IMR-90 (cell line): ENCODE measurements at regions not wholly inside any gene's neighbourhood (a gene's known extent, or its start where the extent isn't known, plus 50 kb on each side); places are given as distances from the start of the nearest gene placed in this dataset.

ENCODE experiments used
- ATAC-seq: fragments of 200-7000 bp; cut with Tn5 transposase; 2 replicates; pipeline ENCODE4 v1.9.1; 2020; ENCODE audit warnings: low read depth, mild to moderate bottlenecking, moderate library complexity
- BruUV-seq: library from RNA; stranded (reverse); fragments of 400-500 nt; replicated peaks from 2 replicates; lab custom pipeline; 2021; lab: Mats Ljungman, UMichigan
- CTCF ChIA-PET: fragments of 300-600 bp; formaldehyde crosslinking; extraction: SDS; loops from one replicate; lab custom pipeline; 2021; ENCODE audit warnings: antibody characterized with exemption; lab: Yijun Ruan, JAX
- POLR2A ChIA-PET: fragments of 300-600 bp; sonication (Branson Sonifier 250); formaldehyde crosslinking; loops from one replicate; lab custom pipeline; 2022; ENCODE audit warnings: antibody characterized with exemption; ENCODE audit not compliant: unreplicated experiment; lab: Charles Lee
- DNase-seq: peaks from one replicate; pipeline ENCODE4 v3.0.0; 2013
- H2AFZ ChIP-seq: replicated peaks from 2 replicates; pipeline ENCODE3; 2013; ENCODE audit warnings: low read length, mild to moderate bottlenecking; ENCODE audit not compliant: poor library complexity
- H2AK5ac ChIP-seq: 2 replicates; pipeline ENCODE4 v1.6.1; 2013; ENCODE audit warnings: low read depth, low read length, inconsistent platforms
- H2AK9ac ChIP-seq: replicated peaks from 2 replicates; pipeline ENCODE3; 2013; ENCODE audit warnings: mild to moderate bottlenecking, low read depth, low read length, moderate library complexity; ENCODE audit not compliant: poor library complexity
- H2BK120ac ChIP-seq: 2 replicates; pipeline ENCODE4 v1.6.1; 2013; ENCODE audit warnings: low read depth, low read length, inconsistent platforms
- H2BK15ac ChIP-seq: 3 replicates; pipeline ENCODE4 v1.6.1; 2013; ENCODE audit warnings: low read depth, low read length, inconsistent platforms
- H2BK20ac ChIP-seq: 2 replicates; pipeline ENCODE4 v1.6.1; 2013; ENCODE audit warnings: low read depth, mild to moderate bottlenecking, inconsistent platforms, low read length, moderate library complexity
- H2BK5ac ChIP-seq: 2 replicates; pipeline ENCODE4 v1.6.1; 2013; ENCODE audit warnings: mild to moderate bottlenecking, low read depth, low read length, inconsistent platforms; ENCODE audit not compliant: poor library complexity, severe bottlenecking
- H3K14ac ChIP-seq: replicated peaks from 2 replicates; pipeline ENCODE4 v1.6.1; 2013; ENCODE audit warnings: low read depth, low read length, inconsistent platforms
- H3K18ac ChIP-seq: 2 replicates; pipeline ENCODE4 v1.6.1; 2013; ENCODE audit warnings: low read depth, low read length, control low read depth
- H3K23ac ChIP-seq: 2 replicates; pipeline ENCODE4 v1.6.1; 2013; ENCODE audit warnings: low read depth, low read length, inconsistent platforms
- H3K27ac ChIP-seq: 2 replicates; pipeline ENCODE4 v1.5.1; 2013; ENCODE audit warnings: mild to moderate bottlenecking, control low read depth, low read length; ENCODE audit not compliant: insufficient read depth
- H3K27me3 ChIP-seq: 2 replicates; pipeline ENCODE4 v1.6.1; 2013; ENCODE audit warnings: low read length; ENCODE audit not compliant: control insufficient read depth, insufficient read depth
- H3K36me3 ChIP-seq: 2 replicates; pipeline ENCODE4 v1.6.1; 2013; ENCODE audit warnings: low read length, mixed read lengths; ENCODE audit not compliant: control insufficient read depth, insufficient read depth
- H3K4ac ChIP-seq: 2 replicates; pipeline ENCODE4 v1.6.1; 2013; ENCODE audit warnings: low read depth, low read length, inconsistent platforms
- H3K4me1 ChIP-seq: 2 replicates; pipeline ENCODE4 v1.6.1; 2013; ENCODE audit warnings: low read length, mixed read lengths; ENCODE audit not compliant: control insufficient read depth, insufficient read depth
- H3K4me2 ChIP-seq: 2 replicates; pipeline ENCODE4 v1.6.1; 2013; ENCODE audit warnings: low read depth, mild to moderate bottlenecking, control low read depth, low read length, moderate library complexity
- H3K4me3 ChIP-seq: 2 replicates; pipeline ENCODE4 v1.5.1; 2013; ENCODE audit warnings: low read depth, mild to moderate bottlenecking, control low read depth, low read length, moderate library complexity; ENCODE audit not compliant: insufficient read depth
- H3K56ac ChIP-seq: 2 replicates; pipeline ENCODE4 v1.6.1; 2013; ENCODE audit warnings: low read length, inconsistent platforms; ENCODE audit not compliant: insufficient read depth; ENCODE audit errors: extremely low read depth
- H3K79me1 ChIP-seq, 2 experiments: 2 replicates each; pipeline ENCODE4 v1.6.1; 2013; ENCODE audit warnings: low read length in 2 of 2, inconsistent platforms in 1 of 2, low read depth in 1 of 2
- H3K9ac ChIP-seq: 2 replicates; pipeline ENCODE4 v1.6.1; 2013; ENCODE audit warnings: low read depth, low read length, control low read depth
- H3K9me1 ChIP-seq: 2 replicates; pipeline ENCODE4 v1.6.1; 2013; ENCODE audit warnings: low read length, inconsistent platforms; ENCODE audit not compliant: insufficient read depth
- H3K9me3 ChIP-seq: 2 replicates; pipeline ENCODE4 v1.6.1; 2013; ENCODE audit warnings: low read length; ENCODE audit not compliant: control insufficient read depth, insufficient read depth
- H4K20me1 ChIP-seq: 2 replicates; pipeline ENCODE4 v1.6.1; 2013; ENCODE audit warnings: low read length, inconsistent platforms; ENCODE audit not compliant: insufficient read depth
- H4K5ac ChIP-seq: 2 replicates; pipeline ENCODE4 v1.6.1; 2013; ENCODE audit warnings: mild to moderate bottlenecking, low read depth, low read length, control low read depth
- H4K8ac ChIP-seq, 2 experiments: 2 replicates each; pipeline ENCODE4 v1.6.1; 2013; ENCODE audit warnings: low read depth in 2 of 2, low read length in 2 of 2, control low read depth in 1 of 2, inconsistent platforms in 1 of 2
- H4K91ac ChIP-seq: 2 replicates; pipeline ENCODE4 v1.6.1; 2013; ENCODE audit warnings: low read depth, low read length, inconsistent platforms; ENCODE audit not compliant: insufficient read depth
- BHLHE40 ChIP-seq: fragments of 150-350 bp; IDR thresholded peaks from 2 replicates; pipeline ENCODE4 v1.6.1; 2016; ENCODE audit warnings: mild to moderate bottlenecking, low read depth, low read length
- CEBPB ChIP-seq: IDR thresholded peaks from 2 replicates; pipeline ENCODE4 v1.6.1; 2012; ENCODE audit warnings: low read depth, low read length, improper control_type of control experiment
- CHD1 ChIP-seq: IDR thresholded peaks from 2 replicates; pipeline ENCODE4 v1.6.1; 2012; ENCODE audit warnings: low read depth, low read length, improper control_type of control experiment
- FOS ChIP-seq: fragments of 150-350 bp; IDR thresholded peaks from 2 replicates; pipeline ENCODE4 v1.6.1; 2016; ENCODE audit warnings: low read depth, low read length
- MAFK ChIP-seq: IDR thresholded peaks from 2 replicates; pipeline ENCODE4 v1.6.1; 2012; ENCODE audit warnings: low read depth, low read length, improper control_type of control experiment
- MAZ ChIP-seq: IDR thresholded peaks from 2 replicates; pipeline ENCODE4 v1.6.1; 2012; ENCODE audit warnings: low read depth, mild to moderate bottlenecking, low read length, improper control_type of control experiment, moderate library complexity, borderline replicate concordance
- MXI1 ChIP-seq: IDR thresholded peaks from 2 replicates; pipeline ENCODE4 v1.6.1; 2012; ENCODE audit warnings: low read depth, mild to moderate bottlenecking, low read length, moderate library complexity, borderline replicate concordance
- NFE2L2 ChIP-seq: fragments of 150-350 bp; IDR thresholded peaks from 2 replicates; pipeline ENCODE4 v1.6.1; 2016; ENCODE audit warnings: low read depth, mild to moderate bottlenecking, low read length
- POLR2A ChIP-seq: IDR thresholded peaks from 2 replicates; pipeline ENCODE4 v1.6.1; 2012; ENCODE audit warnings: mild to moderate bottlenecking, low read depth, low read length
- RAD21 ChIP-seq: IDR thresholded peaks from 2 replicates; pipeline ENCODE4 v1.6.1; 2012; ENCODE audit warnings: low read length, improper control_type of control experiment
- RCOR1 ChIP-seq: IDR thresholded peaks from 2 replicates; pipeline ENCODE4 v1.6.1; 2012; ENCODE audit warnings: mild to moderate bottlenecking, low read length, improper control_type of control experiment; ENCODE audit not compliant: insufficient replicate concordance
- RFX5 ChIP-seq: IDR thresholded peaks from 2 replicates; pipeline ENCODE4 v1.8.0; 2012; ENCODE audit warnings: low read depth, mild to moderate bottlenecking, low read length, moderate library complexity
- SMC3 ChIP-seq: fragments of 150-350 bp; IDR thresholded peaks from 2 replicates; pipeline ENCODE4 v1.6.1; 2016; ENCODE audit warnings: low read depth, mild to moderate bottlenecking, antibody characterized with exemption, low read length, moderate library complexity
- WGBS, 2 experiments: methylation state at CpG; one replicate each; pipeline versions ENCODE4 v1.1.5 to v1.1.7; 2013; ENCODE audit warnings: missing lambda C conversion rate in 2 of 2; ENCODE audit not compliant: insufficient read length in 1 of 2; ENCODE audit errors: extremely low coverage in 2 of 2; 5-methylcytosine and 5-hydroxymethylcytosine counted together
- dilution Hi-C: fragments of 300-500 bp; cut with HindIII; formaldehyde crosslinking; loops from one replicate; pipeline ENCODE4 v1.14.3; 2018; ENCODE audit warnings: low sequenced_read_pairs; ENCODE audit not compliant: unreplicated experiment
- in situ Hi-C: fragments of 300-500 bp; cut with MboI; formaldehyde crosslinking; loops from 3 replicates; pipeline ENCODE4 v1.14.3; 2019; ENCODE audit warnings: low sequenced_read_pairs, inconsistent platforms, mixed read lengths
- intact Hi-C: fragments of 100-400 bp; cut with micrococcal nuclease; formaldehyde crosslinking; loops from 2 replicates; pipeline ENCODE4 v1.10.0; 2022
- TF ChIP-seq, protein P1 (sequence below): conservative IDR thresholded peaks from 2 replicates; pipeline ENCODE4 v1.5.1; 2012; ENCODE audit warnings: mild to moderate bottlenecking, low read depth, low read length, improper control_type of control experiment
- TF ChIP-seq, protein P2 (sequence below): fragments of 150-350 bp; IDR thresholded peaks from 2 replicates; pipeline ENCODE4 v1.6.1; 2017; ENCODE audit warnings: mild to moderate bottlenecking, antibody characterized with exemption, low read length, low read depth
- TF ChIP-seq, protein P3 (sequence below): fragments of 150-350 bp; IDR thresholded peaks from 2 replicates; pipeline ENCODE4 v1.6.1; 2016; ENCODE audit warnings: low read depth, mild to moderate bottlenecking, low read length, moderate library complexity, borderline replicate concordance

DNA sequence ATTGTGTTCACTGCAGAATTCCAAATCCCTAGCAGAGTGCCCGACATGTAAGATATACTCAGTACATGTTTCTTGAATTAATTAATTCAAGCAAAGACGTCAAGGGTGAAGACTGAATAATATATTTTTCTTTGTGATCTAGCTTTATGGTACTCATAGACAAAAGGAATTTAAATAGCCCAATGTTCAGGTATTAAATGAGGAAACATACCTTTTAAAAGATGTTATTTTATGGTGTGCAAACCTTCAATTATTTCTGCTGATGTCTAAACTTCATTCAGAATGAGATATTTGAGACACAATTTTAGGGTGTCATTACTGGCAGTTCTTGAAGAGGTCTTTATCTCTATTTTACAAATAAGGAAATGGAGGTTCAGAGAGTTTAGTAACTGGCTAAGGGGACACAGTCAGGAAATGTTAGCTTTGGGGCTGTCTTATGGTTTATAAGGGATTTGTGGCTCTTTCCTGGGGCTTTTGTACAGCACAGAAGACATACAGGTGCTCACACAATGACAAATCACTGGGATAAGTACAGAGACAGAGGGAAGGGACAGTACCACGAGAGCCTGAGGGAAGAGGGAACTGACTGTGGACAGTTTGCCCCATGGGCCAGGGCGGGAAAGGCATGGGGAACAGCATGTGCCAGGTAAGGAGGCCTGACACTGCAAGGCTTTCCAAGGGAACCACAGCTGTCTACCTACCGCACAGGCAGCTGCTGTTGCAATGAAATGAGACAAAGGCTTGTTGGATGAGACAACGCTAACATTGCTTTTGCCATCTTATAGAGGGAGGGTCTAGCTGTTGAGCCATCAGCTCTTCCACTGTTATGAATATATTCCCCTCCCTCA, 155.3 kb downstream of the DDX1 start:
- Histone ChIP-seq H3K79me1 (no peaks in the 10 kb centered on the region), H3K9me3 (no peaks in the 10 kb centered on the region), H4K91ac (no peak overlapping the region), H2BK5ac (no peak overlapping the region), H2BK20ac (no peak overlapping the region), H3K9me1 (no peaks in the 10 kb centered on the region), H2BK120ac (no peak overlapping the region), H3K9ac (no peak overlapping the region), H3K4ac (no peak overlapping the region), H3K4me2 (no peak overlapping the region), H3K36me3 (no peaks in the 10 kb centered on the region), H3K4me1 (no peaks in the 10 kb centered on the region), H3K27me3 (no peaks in the 10 kb centered on the region), H3K4me3 (no peak overlapping the region), H3K27ac (no peak overlapping the region), H2AFZ (no peak overlapping the region), H3K14ac (no peak overlapping the region), H2AK9ac (no peak overlapping the region), H2AK5ac (no peak overlapping the region), H3K18ac (no peak overlapping the region), H4K5ac (no peak overlapping the region), H4K20me1 (no peaks in the 10 kb centered on the region), H4K8ac (no peak overlapping the region), H3K23ac (no peak overlapping the region), H3K56ac (no peak overlapping the region), H2BK15ac (no peak overlapping the region)
- no TSS peak for BruUV-seq
- intact Hi-C loops: no loop called here
- in situ Hi-C loops: no loop called here
- DNase-seq (no peak), ATAC-seq (no peak)
- POLR2A ChIA-PET: no interaction called here
- TF ChIP-seq RFX5 (no peak), RCOR1 (no peak), BHLHE40 (no peak), SMC3 (no peak), RAD21 (no peak), NFE2L2 (no peak), CEBPB (no peak), MAZ (no peak), POLR2A (no peak), FOS (no peak), MAFK (no peak), CHD1 (no peak), MXI1 (no peak)
- TF ChIP-seq, protein P1, sequence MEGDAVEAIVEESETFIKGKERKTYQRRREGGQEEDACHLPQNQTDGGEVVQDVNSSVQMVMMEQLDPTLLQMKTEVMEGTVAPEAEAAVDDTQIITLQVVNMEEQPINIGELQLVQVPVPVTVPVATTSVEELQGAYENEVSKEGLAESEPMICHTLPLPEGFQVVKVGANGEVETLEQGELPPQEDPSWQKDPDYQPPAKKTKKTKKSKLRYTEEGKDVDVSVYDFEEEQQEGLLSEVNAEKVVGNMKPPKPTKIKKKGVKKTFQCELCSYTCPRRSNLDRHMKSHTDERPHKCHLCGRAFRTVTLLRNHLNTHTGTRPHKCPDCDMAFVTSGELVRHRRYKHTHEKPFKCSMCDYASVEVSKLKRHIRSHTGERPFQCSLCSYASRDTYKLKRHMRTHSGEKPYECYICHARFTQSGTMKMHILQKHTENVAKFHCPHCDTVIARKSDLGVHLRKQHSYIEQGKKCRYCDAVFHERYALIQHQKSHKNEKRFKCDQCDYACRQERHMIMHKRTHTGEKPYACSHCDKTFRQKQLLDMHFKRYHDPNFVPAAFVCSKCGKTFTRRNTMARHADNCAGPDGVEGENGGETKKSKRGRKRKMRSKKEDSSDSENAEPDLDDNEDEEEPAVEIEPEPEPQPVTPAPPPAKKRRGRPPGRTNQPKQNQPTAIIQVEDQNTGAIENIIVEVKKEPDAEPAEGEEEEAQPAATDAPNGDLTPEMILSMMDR: no peak
- TF ChIP-seq, protein P2, sequence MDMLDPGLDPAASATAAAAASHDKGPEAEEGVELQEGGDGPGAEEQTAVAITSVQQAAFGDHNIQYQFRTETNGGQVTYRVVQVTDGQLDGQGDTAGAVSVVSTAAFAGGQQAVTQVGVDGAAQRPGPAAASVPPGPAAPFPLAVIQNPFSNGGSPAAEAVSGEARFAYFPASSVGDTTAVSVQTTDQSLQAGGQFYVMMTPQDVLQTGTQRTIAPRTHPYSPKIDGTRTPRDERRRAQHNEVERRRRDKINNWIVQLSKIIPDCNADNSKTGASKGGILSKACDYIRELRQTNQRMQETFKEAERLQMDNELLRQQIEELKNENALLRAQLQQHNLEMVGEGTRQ: no peak
- TF ChIP-seq, protein P3, sequence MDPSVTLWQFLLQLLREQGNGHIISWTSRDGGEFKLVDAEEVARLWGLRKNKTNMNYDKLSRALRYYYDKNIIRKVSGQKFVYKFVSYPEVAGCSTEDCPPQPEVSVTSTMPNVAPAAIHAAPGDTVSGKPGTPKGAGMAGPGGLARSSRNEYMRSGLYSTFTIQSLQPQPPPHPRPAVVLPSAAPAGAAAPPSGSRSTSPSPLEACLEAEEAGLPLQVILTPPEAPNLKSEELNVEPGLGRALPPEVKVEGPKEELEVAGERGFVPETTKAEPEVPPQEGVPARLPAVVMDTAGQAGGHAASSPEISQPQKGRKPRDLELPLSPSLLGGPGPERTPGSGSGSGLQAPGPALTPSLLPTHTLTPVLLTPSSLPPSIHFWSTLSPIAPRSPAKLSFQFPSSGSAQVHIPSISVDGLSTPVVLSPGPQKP: no peak
- dilution Hi-C loops: no loop called here
- CTCF ChIA-PET: no interaction called here
- WGBS, 2 experiments: 25% methylated on average over 2 of the region's 6 CpGs; no CpG with 5 or more reads in 1 of the 2 experiments
